Muscle layer of colon (tissue), 2 donors: ENCODE measurements at regions not wholly inside any gene's neighbourhood (a gene's known extent, or its start where the extent isn't known, plus 50 kb on each side); places are given as distances from the start of the nearest gene placed in this dataset.

Experiments
- H3K27ac ChIP-seq: one replicate; pipeline ENCODE4 v1.7.0; 2013; ENCODE audit warnings: low read depth, mild to moderate bottlenecking, low read length, moderate library complexity
- H3K27me3 ChIP-seq, 2 donors: one replicate each; pipeline ENCODE4 v1.7.0; 2013; ENCODE audit warnings: low read length in 2 of 2, mild to moderate bottlenecking in 2 of 2; ENCODE audit not compliant: insufficient read depth in 2 of 2, control insufficient read depth in 1 of 2
- H3K36me3 ChIP-seq: one replicate; pipeline ENCODE4 v1.7.0; 2013; ENCODE audit warnings: mild to moderate bottlenecking, low read length; ENCODE audit not compliant: insufficient read depth
- H3K4me1 ChIP-seq: one replicate; pipeline ENCODE4 v1.7.0; 2013; ENCODE audit warnings: mild to moderate bottlenecking, low read length; ENCODE audit not compliant: insufficient read depth
- H3K4me3 ChIP-seq, 2 donors: one replicate each; pipeline ENCODE4 v1.7.0; 2013; ENCODE audit warnings: low read length in 2 of 2, low read depth in 1 of 2, mild to moderate bottlenecking in 1 of 2, moderate library complexity in 1 of 2
- H3K9ac ChIP-seq: one replicate; pipeline ENCODE4 v1.7.0; 2013; ENCODE audit warnings: low read length
- H3K9me3 ChIP-seq: one replicate; pipeline ENCODE4 v1.7.0; 2013; ENCODE audit warnings: mild to moderate bottlenecking, low read length
- donor health status: abdominal sarcoma.
- donor health status: Adenocarcinoma of cecum.

- H3K9ac ChIP-seq: no peak overlapping the region
- H3K27me3 ChIP-seq: no peaks in the 10 kb centered on the region
- no peaks in the 10 kb centered on the region for H3K9me3 ChIP-seq
- no peaks in the 10 kb centered on the region for H3K36me3 ChIP-seq
- no peaks in the 10 kb centered on the region for H3K4me1 ChIP-seq
- no peak overlapping the region for H3K27ac ChIP-seq
- no peak overlapping the region for H3K4me3 ChIP-seq
Measured at GRCh38 chr3:104960579-104960978, 406.1 kb upstream of the ALCAM start.

GRCh38 chr3:104961851-104962250, 404.9 kb upstream of the ALCAM start:
- Histone ChIP-seq H3K36me3 (no peaks in the 10 kb centered on the region), H3K4me3 (no peak overlapping the region), H3K4me1 (no peaks in the 10 kb centered on the region), H3K27me3 (no peaks in the 10 kb centered on the region), H3K9me3 (no peaks in the 10 kb centered on the region), H3K27ac (no peak overlapping the region), H3K9ac (no peak overlapping the region)

GRCh38 chr3:104974316-104974715, 392.4 kb upstream of the ALCAM start:
- Histone ChIP-seq H3K9ac (no peak overlapping the region), H3K27ac (no peak overlapping the region), H3K4me1 (no peaks in the 10 kb centered on the region), H3K36me3 (no peaks in the 10 kb centered on the region), H3K9me3 (no peaks in the 10 kb centered on the region), H3K27me3 (no peaks in the 10 kb centered on the region), H3K4me3 (no peak overlapping the region)

- H3K36me3 ChIP-seq: no peaks in the 10 kb centered on the region
- H3K27ac ChIP-seq: no peak overlapping the region
- H3K27me3 ChIP-seq: no peaks in the 10 kb centered on the region
- no peaks in the 10 kb centered on the region for H3K4me1 ChIP-seq
- no peak overlapping the region for H3K9ac ChIP-seq
- H3K4me3 ChIP-seq: no peak overlapping the region
- no peaks in the 10 kb centered on the region for H3K9me3 ChIP-seq
Measured at GRCh38 chr3:104977719-104978118, 389.0 kb upstream of the ALCAM start.

- H3K9me3 ChIP-seq: no peaks in the 10 kb centered on the region
- H3K4me1 ChIP-seq: no peaks in the 10 kb centered on the region
- H3K36me3 ChIP-seq: no peaks in the 10 kb centered on the region
- no peaks in the 10 kb centered on the region for H3K27me3 ChIP-seq
- H3K9ac ChIP-seq: no peak overlapping the region
- no peak overlapping the region for H3K4me3 ChIP-seq
- no peak overlapping the region for H3K27ac ChIP-seq
Measured at GRCh38 chr3:104982130-104982529, 384.6 kb upstream of the ALCAM start.

GRCh38 chr3:104987859-104988258, 378.9 kb upstream of the ALCAM start:
- H3K9ac ChIP-seq: no peak overlapping the region
- H3K27ac ChIP-seq: no peak overlapping the region
- H3K27me3 ChIP-seq: no peaks in the 10 kb centered on the region
- H3K9me3 ChIP-seq: no peaks in the 10 kb centered on the region
- H3K36me3 ChIP-seq: no peaks in the 10 kb centered on the region
- no peak overlapping the region for H3K4me3 ChIP-seq
- H3K4me1 ChIP-seq: no peaks in the 10 kb centered on the region

- Histone ChIP-seq H3K27ac (no peak overlapping the region), H3K4me3 (no peak overlapping the region)
Measured at GRCh38 chr3:104988496-104988895, 378.2 kb upstream of the ALCAM start.

GRCh38 chr3:104989878-104990277, 376.8 kb upstream of the ALCAM start:
- Histone ChIP-seq H3K27me3 (no peaks in the 10 kb centered on the region), H3K4me1 (no peaks in the 10 kb centered on the region), H3K27ac (no peak overlapping the region), H3K36me3 (no peaks in the 10 kb centered on the region), H3K9ac (no peak overlapping the region), H3K9me3 (no peaks in the 10 kb centered on the region), H3K4me3 (no peak overlapping the region)

More at GRCh38 chr3:104988496-104988895, 378.2 kb upstream of the ALCAM start:
- Histone ChIP-seq H3K27me3 (no peaks in the 10 kb centered on the region), H3K36me3 (no peaks in the 10 kb centered on the region), H3K9me3 (no peaks in the 10 kb centered on the region), H3K4me1 (no peaks in the 10 kb centered on the region), H3K9ac (no peak overlapping the region)

GRCh38 chr3:104990758-104991157, 376.0 kb upstream of the ALCAM start:
- Histone ChIP-seq H3K27ac (no peak overlapping the region), H3K4me3 (no peak overlapping the region), H3K27me3 (no peaks in the 10 kb centered on the region), H3K9me3 (no peaks in the 10 kb centered on the region), H3K4me1 (no peaks in the 10 kb centered on the region), H3K36me3 (no peaks in the 10 kb centered on the region), H3K9ac (no peak overlapping the region)

GRCh38 chr3:104992676-104993075, 374.0 kb upstream of the ALCAM start:
- Histone ChIP-seq H3K4me3 (no peak overlapping the region), H3K27ac (no peak overlapping the region), H3K27me3 (no peaks in the 10 kb centered on the region), H3K4me1 (no peaks in the 10 kb centered on the region), H3K9me3 (no peaks in the 10 kb centered on the region), H3K36me3 (no peaks in the 10 kb centered on the region), H3K9ac (no peak overlapping the region)

GRCh38 chr3:105006164-105006563, 360.5 kb upstream of the ALCAM start:
- no peak overlapping the region for H3K9ac ChIP-seq
- no peak overlapping the region for H3K4me3 ChIP-seq
- no peaks in the 10 kb centered on the region for H3K27me3 ChIP-seq
- no peaks in the 10 kb centered on the region for H3K4me1 ChIP-seq
- H3K27ac ChIP-seq: no peak overlapping the region
- H3K9me3 ChIP-seq: no peaks in the 10 kb centered on the region
- H3K36me3 ChIP-seq: no peaks in the 10 kb centered on the region

GRCh38 chr3:105013657-105014056, 353.1 kb upstream of the ALCAM start:
- H3K4me1 ChIP-seq: no peaks in the 10 kb centered on the region
- no peaks in the 10 kb centered on the region for H3K36me3 ChIP-seq
- H3K4me3 ChIP-seq: no peak overlapping the region
- no peak overlapping the region for H3K27ac ChIP-seq
- no peaks in the 10 kb centered on the region for H3K27me3 ChIP-seq
- no peaks in the 10 kb centered on the region for H3K9me3 ChIP-seq
- H3K9ac ChIP-seq: no peak overlapping the region
